ENCODE measurements at regions not wholly inside any gene's neighbourhood (a gene's known extent, or its start where the extent isn't known, plus 50 kb on each side); places are given as distances from the start of the nearest gene placed in this dataset.

GRCh38 chr2:57894381-57894780, 152.2 kb upstream of the VRK2 start:
- ATAC-seq = no peak

DNA sequence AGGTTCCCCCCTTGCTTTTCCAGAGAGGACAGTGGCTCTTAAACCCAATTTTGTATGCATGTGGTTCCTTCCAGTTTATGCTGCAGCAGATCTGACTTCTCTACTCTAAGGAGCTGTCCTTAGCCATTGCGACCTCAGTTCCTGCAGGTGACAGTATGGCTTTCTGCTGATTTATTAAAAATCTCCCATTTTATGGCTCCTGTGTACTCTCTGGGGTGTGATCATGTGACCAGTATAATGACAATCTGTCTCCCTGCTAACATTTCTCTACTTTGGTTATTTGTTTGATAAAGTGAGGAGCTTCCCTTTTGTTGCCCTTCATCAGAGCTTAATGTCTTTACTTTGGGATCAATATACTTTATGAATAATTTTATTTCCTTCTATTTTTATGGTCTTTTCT, 148.7 kb upstream of the VRK2 start:
- no peak for ATAC-seq

- no peak for ATAC-seq
These were observed 146.7 kb upstream of the VRK2 start for GRCh38 chr2:57899898-57900297.

- ATAC-seq = no peak
These were observed 144.0 kb upstream of the VRK2 start for GRCh38 chr2:57902578-57902977.

DNA sequence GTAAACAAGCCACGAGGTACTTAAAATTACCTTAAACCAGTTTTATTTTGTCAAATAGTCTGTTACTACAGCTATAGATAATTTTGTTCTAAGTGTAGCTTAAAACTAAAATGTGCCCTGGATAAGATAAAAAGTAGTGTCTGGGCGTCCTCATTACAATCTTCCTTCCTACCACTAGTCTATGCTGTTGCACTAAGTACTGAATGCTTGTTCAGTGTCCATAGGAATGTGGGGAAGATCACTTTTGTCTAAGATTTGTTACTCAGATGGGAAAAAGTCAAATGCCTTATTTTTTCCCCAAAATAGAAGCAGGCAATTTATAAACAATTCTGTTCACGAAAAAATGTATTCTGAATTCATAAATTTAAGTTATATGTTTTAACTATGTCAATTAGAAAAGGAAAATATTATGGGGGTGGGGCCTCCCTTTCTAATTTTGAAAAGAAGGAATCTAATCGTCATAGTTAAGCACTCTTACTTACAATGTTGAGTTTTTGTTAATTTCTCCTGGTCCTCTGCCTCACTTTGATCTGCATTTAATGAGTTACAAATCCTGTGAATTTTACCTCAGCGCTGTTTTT, 140.4 kb upstream of the VRK2 start:
- peak; percentile 40 to 55 for ATAC-seq

- no peak for ATAC-seq
These were observed 139.2 kb upstream of the VRK2 start for GRCh38 chr2:57907411-57907810.

GRCh38 chr2:57908736-57909161, 137.9 kb upstream of the VRK2 start:
- peak; percentile 84 to 89 for ATAC-seq

DNA sequence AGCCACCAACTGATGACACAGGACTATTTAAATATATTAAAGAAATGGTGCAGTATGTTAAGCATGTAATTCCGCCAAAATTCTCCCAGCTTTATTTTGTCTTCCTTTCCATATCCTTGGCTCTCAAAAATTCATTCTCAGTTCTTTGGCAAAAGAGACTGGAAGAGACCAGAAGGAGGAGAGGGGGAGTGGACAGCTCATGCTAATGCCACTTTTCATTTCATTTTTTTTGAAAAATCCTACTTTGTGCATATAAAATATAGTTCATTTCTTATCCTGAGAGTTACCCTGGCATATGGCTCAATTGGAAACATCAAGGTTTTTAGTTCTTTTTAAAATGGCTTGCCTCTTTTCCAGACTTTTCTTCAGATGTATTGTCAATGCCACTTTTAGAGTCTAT, 128.5 kb upstream of the VRK2 start:
- ATAC-seq = no peak

DNA sequence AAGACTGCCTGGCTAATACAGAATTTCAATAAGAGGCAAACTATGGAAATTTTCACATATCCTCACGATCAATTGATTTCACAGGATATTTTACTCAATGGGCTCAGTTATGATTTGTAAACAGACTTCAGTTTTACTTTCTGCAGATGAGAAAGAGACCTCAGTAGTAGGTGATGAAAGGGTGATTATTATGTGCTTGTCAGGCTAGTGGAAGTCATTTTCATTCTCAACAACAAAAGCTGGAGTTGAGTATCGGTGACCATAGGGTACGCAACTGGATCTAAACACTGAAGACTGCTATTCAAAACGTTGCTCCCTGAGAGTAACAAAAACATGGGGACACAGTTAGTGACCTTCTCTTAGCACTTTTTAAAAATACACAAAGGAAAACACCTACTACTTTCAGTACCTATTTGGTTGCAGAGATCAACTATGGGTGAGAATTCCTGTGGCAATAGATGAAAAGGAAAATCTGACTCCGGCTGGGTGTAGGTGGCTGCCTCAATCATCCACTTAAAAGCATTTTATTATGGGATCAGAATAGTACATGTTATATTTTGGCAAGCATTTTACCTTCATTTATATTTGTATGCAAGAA, 126.2 kb upstream of the VRK2 start:
- no peak for ATAC-seq

DNA sequence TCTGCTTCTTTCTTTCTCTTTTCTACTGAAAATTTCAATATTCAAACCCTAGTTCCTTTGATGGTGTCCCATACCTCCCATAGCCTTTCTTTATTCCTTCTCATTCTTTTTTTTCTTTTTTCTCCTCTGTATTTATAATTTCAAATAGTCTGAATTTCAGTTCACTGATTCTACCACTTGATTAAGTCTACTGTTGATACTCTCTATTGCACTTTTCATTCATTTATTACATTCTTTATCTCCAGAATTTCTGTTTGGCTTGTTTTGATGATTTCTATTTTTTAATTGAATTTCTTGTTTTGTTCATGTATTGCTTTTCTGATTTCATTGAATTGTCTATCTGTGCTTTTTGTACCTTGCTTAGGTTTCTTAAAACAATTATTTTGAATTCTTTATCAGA, 111.9 kb upstream of the VRK2 start:
- ATAC-seq = no peak

DNA sequence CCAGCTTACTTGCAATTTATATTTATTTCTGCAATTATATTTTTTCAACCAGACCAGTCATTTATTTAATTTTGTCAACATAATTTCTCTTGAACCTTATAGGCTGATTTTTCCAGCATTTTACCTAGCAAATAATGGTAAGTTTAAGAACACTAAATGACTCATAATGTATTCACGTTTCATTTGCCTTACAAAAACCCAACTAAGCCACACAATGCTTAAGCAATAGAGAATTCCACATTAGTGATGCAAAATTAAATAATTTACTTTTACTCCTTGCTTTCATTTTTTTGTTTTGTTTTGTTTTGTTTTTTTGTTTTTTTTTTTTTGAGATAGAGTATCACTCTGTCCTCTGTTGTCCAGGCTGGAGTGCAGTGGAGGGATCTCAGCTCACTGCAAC, 110.4 kb upstream of the VRK2 start:
- no peak for ATAC-seq

- ATAC-seq = no peak
These were observed 109.2 kb upstream of the VRK2 start for GRCh38 chr2:57937456-57937855.

GRCh38 chr2:57941816-57942215, 104.8 kb upstream of the VRK2 start:
- no peak for ATAC-seq

- ATAC-seq = no peak
These were observed 103.3 kb upstream of the VRK2 start for GRCh38 chr2:57943315-57943714.

GRCh38 chr2:57947398-57947797, 99.2 kb upstream of the VRK2 start:
- no peak for ATAC-seq

DNA sequence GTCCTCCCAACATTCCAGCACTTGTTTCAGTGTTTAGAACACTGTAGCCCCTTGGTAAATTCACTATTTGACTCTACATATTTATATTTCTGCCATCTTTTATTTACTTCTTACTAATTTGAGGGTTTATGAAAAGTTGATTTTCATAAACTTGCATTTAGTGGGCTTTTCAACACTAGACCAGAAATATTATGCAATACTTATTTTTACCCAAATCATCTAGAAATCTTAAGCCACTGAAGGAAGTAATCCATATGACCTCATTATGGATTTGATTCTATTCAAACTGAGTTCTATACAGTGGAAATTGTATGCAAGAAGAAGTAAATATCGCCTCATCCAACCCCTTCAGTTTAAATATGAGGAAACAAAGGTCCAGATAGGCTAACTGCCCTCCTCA, 92.6 kb upstream of the VRK2 start:
- no peak for ATAC-seq

DNA sequence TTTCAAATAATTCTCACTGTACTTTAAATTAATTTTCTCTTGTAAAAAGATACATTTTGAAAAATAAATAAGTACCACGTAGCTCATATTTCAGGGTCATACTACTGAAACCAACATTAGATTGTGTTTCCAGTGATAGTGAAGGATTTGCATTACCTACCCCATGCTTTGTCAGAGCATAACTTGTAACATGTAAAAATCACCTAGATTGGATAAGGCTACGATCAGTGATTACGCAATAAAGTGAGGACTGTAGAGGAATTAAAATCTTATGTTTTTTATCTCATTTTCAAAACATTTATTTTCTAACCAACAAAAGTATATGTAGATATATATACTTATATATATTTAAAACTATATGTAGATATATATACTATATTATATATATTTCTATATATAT, 89.4 kb upstream of the VRK2 start:
- ATAC-seq = no peak

DNA sequence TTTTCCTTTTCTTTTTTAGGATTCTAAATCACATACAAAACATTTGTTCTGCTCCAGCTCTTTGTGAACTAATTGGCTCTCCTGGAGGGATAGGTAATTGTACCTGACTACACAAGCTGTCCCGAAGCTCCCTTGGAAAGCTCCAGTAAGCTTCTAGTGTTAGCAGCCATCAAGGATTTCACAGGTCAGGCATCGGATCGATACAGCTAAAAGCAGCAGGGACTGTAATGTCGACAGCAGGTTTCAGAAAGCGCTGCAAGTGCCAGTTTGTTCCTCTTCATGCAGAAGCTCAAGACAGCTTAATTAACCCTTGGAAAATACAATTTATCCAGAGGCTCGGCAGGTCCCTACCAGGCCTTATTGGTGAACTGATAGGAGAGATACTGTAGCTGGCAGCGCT, 87.2 kb upstream of the VRK2 start:
- ATAC-seq = no peak

DNA sequence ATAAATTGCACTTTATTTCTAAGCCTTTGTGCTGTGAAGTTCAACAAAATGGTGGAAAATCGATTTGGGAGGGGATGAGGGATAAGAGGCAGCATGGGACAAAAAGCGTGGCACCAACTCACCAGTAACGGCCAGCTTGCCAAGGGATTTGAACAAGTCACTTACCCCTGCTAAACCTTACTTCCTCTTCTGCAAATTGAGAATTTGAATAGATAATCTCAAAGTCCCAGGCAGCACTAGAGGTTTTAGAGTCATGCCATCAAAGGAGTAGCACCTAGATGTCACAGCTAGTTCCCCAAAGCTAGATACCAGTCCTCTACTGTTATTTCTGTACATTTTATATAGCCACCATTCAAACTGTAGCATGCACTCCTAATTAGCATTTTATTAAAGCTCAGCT, 83.7 kb upstream of the VRK2 start:
- no peak for ATAC-seq

DNA sequence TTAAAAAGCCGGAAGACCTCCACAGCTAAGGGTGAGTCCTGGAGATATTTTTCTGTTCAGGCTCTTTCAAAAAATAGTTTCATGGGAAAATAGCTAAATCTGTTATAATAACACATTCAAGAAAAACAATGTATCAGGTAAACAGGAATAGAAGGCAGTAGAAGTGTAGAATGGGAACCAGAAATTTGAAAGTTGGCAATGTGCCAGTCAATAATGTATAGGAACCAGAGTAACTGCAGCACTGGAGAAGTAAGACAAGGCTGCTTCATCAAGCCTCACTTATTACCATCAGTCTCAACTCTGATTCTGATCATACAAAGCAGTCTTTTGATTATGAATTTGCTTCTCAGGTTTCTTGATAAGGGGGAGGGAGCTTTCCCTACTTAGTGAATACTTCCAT, 81.4 kb upstream of the VRK2 start:
- no peak for ATAC-seq

- ATAC-seq = no peak
These were observed 80.6 kb upstream of the VRK2 start for GRCh38 chr2:57965961-57966360.

DNA sequence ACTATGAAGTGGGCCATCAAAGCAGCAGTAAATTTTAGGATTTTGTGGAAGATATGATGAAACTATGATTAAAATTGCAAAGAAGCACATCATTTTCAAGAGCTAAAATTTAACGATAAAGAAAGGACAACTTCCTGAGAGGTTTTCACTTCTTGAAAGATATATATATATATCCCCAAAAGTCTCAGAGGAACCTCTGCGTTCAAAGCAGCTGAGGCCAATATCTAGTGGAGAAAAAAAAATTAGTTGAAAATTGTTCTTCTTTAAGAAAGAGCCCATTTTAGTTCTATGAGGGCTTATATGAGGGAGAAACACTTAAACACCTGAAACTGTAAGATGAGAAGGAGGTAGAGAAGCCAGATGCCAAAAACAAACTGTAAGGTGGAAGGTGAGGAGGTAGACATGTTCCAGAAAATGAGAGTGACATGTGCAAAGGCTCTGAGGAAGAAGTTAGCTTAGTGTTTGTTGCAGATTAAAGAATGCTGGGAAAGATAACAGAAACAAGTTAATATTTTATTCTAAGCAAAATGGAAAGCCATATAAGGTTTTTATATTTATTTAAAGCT, 72.9 kb upstream of the VRK2 start:
- no peak for ATAC-seq

GRCh38 chr2:57979158-57979557, 67.4 kb upstream of the VRK2 start:
- no peak for ATAC-seq

DNA sequence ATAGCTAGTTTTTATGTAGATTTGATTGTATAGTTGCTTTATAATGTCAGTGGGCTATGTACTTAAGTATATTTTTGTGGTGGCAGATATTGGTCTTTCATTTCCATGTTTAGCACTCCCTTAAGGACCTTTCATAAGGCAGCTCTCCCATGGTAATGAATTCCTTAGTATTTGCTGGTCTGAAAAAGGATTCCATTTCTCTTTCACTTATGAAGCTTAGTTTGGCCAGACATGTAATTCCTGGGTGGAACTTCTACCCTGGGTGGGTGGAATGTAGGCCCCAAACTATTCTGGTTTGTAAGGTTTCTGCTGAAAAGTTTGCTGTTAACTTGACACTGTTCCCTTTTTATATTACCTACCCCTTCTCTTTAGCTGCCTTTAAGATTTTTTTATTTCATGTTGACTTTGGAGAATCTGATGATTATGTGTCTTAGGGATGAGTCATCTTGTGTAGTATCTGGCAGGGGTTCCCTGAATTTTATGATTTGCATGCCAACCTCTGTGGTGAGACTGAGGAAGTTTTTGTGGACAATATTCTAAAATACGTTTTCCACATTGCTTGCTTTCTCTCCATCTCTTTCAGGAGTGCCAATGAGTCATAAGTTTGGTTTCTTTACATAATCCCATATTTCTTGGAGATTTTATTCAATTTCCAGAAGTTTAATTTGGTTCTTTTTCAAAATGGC, 65.4 kb upstream of the VRK2 start:
- no peak for ATAC-seq
